HuH-7.5 (cell line): ENCODE measurements at regions not wholly inside any gene's neighbourhood (a gene's known extent, or its start where the extent isn't known, plus 50 kb on each side); places are given as distances from the start of the nearest gene placed in this dataset.
"Not testable (repeated sequence)": the region's sequence is repeated elsewhere in the genome, so short reads cannot be mapped to it uniquely, and the experiment has no call there.

Experiments used
- DNase-seq: peaks from one replicate; pipeline ENCODE4 v3.0.0; 2011; ENCODE audit warnings: low spot score

- not testable (repeated sequence) for DNase-seq
Observed at GRCh38 chr11:123344188-123344587, 85.9 kb upstream of the GRAMD1B start.

- DNase-seq, result no peak
Observed at GRCh38 chr11:123338997-123339752, 90.9 kb upstream of the GRAMD1B start.

- DNase-seq, result no peak
Observed at GRCh38 chr11:123338266-123338800, 91.7 kb upstream of the GRAMD1B start.

- DNase-seq, result no peak
Observed at GRCh38 chr11:123334925-123335324, 95.1 kb upstream of the GRAMD1B start.

GRCh38 chr11:123332577-123332976 lies 97.5 kb upstream of the GRAMD1B start:
- DNase-seq, result not testable (repeated sequence)

GRCh38 chr11:123330948-123331347 lies 99.1 kb upstream of the GRAMD1B start:
- DNase-seq, result no peak

- no peak for DNase-seq
Observed at GRCh38 chr11:123330471-123330870, 99.6 kb upstream of the GRAMD1B start.

GRCh38 chr11:123330071-123330470 lies 100.0 kb upstream of the GRAMD1B start:
- no peak for DNase-seq

- DNase-seq, result no peak
Observed at GRCh38 chr11:123328281-123328867, 101.7 kb upstream of the GRAMD1B start.

GRCh38 chr11:123325533-123325932 lies 104.5 kb upstream of the GRAMD1B start:
- DNase-seq, result no peak

- DNase-seq, result no peak
Observed at GRCh38 chr11:123323568-123323967, 106.5 kb upstream of the GRAMD1B start.

GRCh38 chr11:123321636-123322035 lies 108.4 kb upstream of the GRAMD1B start:
- no peak for DNase-seq

- DNase-seq, result no peak
Observed at GRCh38 chr11:123318623-123319022, 111.4 kb upstream of the GRAMD1B start.

- not testable (repeated sequence) for DNase-seq
Observed at GRCh38 chr11:123318132-123318531, 111.9 kb upstream of the GRAMD1B start.

GRCh38 chr11:123316003-123316402 lies 114.1 kb upstream of the GRAMD1B start:
- no peak for DNase-seq

GRCh38 chr11:123314972-123315371 lies 115.1 kb upstream of the GRAMD1B start:
- DNase-seq, result no peak

GRCh38 chr11:123313262-123313661 lies 116.8 kb upstream of the GRAMD1B start:
- DNase-seq, result no peak

- DNase-seq, result no peak
Observed at GRCh38 chr11:123308077-123308476, 113.0 kb upstream of the CLMP start.

- DNase-seq, result no peak
Observed at GRCh38 chr11:123307276-123307675, 112.2 kb upstream of the CLMP start.

- no peak for DNase-seq
Observed at GRCh38 chr11:123306531-123306930, 111.5 kb upstream of the CLMP start.

GRCh38 chr11:123305601-123306375 lies 110.7 kb upstream of the CLMP start:
- DNase-seq, result no peak

GRCh38 chr11:123304828-123305466 lies 109.9 kb upstream of the CLMP start:
- no peak for DNase-seq
